Pulmonary artery endothelial cell (primary cell): ENCODE measurements at regions not wholly inside any gene's neighbourhood (a gene's known extent, or its start where the extent isn't known, plus 50 kb on each side); places are given as distances from the start of the nearest gene placed in this dataset.
A peak's percentile ranks its signal among the peaks of the same experiment; 100 is the strongest.
"Not testable (repeated sequence)": the region's sequence is repeated elsewhere in the genome, so short reads cannot be mapped to it uniquely, and the experiment has no call there.

Experiments used
- DNase-seq: peaks from one replicate; pipeline ENCODE4 v3.0.0-alpha.2; 2011; ENCODE audit warnings: low read depth, low spot score

GRCh38 chr16:82302042-82302727 lies 132.2 kb upstream of the MPHOSPH6 start:
- DNase-seq: no peak

GRCh38 chr16:82301146-82301755 lies 131.2 kb upstream of the MPHOSPH6 start:
- DNase-seq: no peak

- no peak for DNase-seq
Measured at GRCh38 chr16:82300374-82300951, 130.4 kb upstream of the MPHOSPH6 start.

GRCh38 chr16:82298472-82298871 lies 128.4 kb upstream of the MPHOSPH6 start:
- no peak for DNase-seq

- DNase-seq: no peak
Measured at GRCh38 chr16:82295290-82296201, 125.5 kb upstream of the MPHOSPH6 start.

GRCh38 chr16:82293671-82294070 lies 123.6 kb upstream of the MPHOSPH6 start:
- no peak for DNase-seq

- no peak for DNase-seq
Measured at GRCh38 chr16:82287937-82288336, 117.9 kb upstream of the MPHOSPH6 start.

- no peak for DNase-seq
Measured at GRCh38 chr16:82282662-82283061, 112.6 kb upstream of the MPHOSPH6 start.

- no peak for DNase-seq
Measured at GRCh38 chr16:82281544-82281943, 111.5 kb upstream of the MPHOSPH6 start.

GRCh38 chr16:82280867-82281266 lies 110.8 kb upstream of the MPHOSPH6 start:
- no peak for DNase-seq

- not testable (repeated sequence) for DNase-seq
Measured at GRCh38 chr16:82275349-82275748, 105.3 kb upstream of the MPHOSPH6 start.

GRCh38 chr16:82271636-82272035 lies 101.6 kb upstream of the MPHOSPH6 start:
- DNase-seq: no peak

GRCh38 chr16:82267675-82268074 lies 97.7 kb upstream of the MPHOSPH6 start:
- DNase-seq: not testable (repeated sequence)

- no peak for DNase-seq
Measured at GRCh38 chr16:82265809-82266208, 95.8 kb upstream of the MPHOSPH6 start.

- no peak for DNase-seq
Measured at GRCh38 chr16:82264756-82265155, 94.7 kb upstream of the MPHOSPH6 start.

GRCh38 chr16:82263521-82264143 lies 93.6 kb upstream of the MPHOSPH6 start:
- DNase-seq: peak; percentile 3

GRCh38 chr16:82262244-82262643 lies 92.2 kb upstream of the MPHOSPH6 start:
- DNase-seq: no peak

- DNase-seq: no peak
Measured at GRCh38 chr16:82260212-82260795, 90.3 kb upstream of the MPHOSPH6 start.

GRCh38 chr16:82259731-82260130 lies 89.7 kb upstream of the MPHOSPH6 start:
- no peak for DNase-seq

- DNase-seq: no peak
Measured at GRCh38 chr16:82257990-82258389, 88.0 kb upstream of the MPHOSPH6 start.

GRCh38 chr16:82252582-82252981 lies 82.6 kb upstream of the MPHOSPH6 start:
- no peak for DNase-seq
